GM21390 (cell line): ENCODE measurements at regions not wholly inside any gene's neighbourhood (a gene's known extent, or its start where the extent isn't known, plus 50 kb on each side); places are given as distances from the start of the nearest gene placed in this dataset.

Experiments used
- ATAC-seq: cut with Tn5 transposase; IDR thresholded peaks from one replicate; pipeline ENCODE4 v1.9.1; 2021; ENCODE audit not compliant: unreplicated experiment

- ATAC-seq = no peak
Measured at GRCh38 chr5:2505217-2505616, 246.3 kb downstream of the IRX2 start.

GRCh38 chr5:2502970-2503594 lies 248.4 kb downstream of the IRX2 start:
- no peak for ATAC-seq

GRCh38 chr5:2499917-2500316 lies 251.6 kb downstream of the IRX2 start:
- ATAC-seq = no peak

- ATAC-seq = no peak
Measured at GRCh38 chr5:2496891-2497290, 254.6 kb downstream of the IRX2 start.

- no peak for ATAC-seq
Measured at GRCh38 chr5:2496126-2496525, 255.4 kb downstream of the IRX2 start.

GRCh38 chr5:2493356-2493755 lies 258.1 kb downstream of the IRX2 start:
- no peak for ATAC-seq

GRCh38 chr5:2492476-2492875 lies 259.0 kb downstream of the IRX2 start:
- no peak for ATAC-seq

- ATAC-seq = no peak
Measured at GRCh38 chr5:2491846-2492245, 259.6 kb downstream of the IRX2 start.

- no peak for ATAC-seq
Measured at GRCh38 chr5:2489306-2489705, 262.2 kb downstream of the IRX2 start.

- ATAC-seq = no peak
Measured at GRCh38 chr5:2488593-2488992, 262.9 kb downstream of the IRX2 start.

- ATAC-seq = no peak
Measured at GRCh38 chr5:2487152-2487763, 264.2 kb downstream of the IRX2 start.

- ATAC-seq = no peak
Measured at GRCh38 chr5:2486373-2486772, 265.1 kb downstream of the IRX2 start.

GRCh38 chr5:2482778-2483177 lies 268.7 kb downstream of the IRX2 start:
- no peak for ATAC-seq

GRCh38 chr5:2480871-2481270 lies 270.6 kb downstream of the IRX2 start:
- ATAC-seq = no peak

GRCh38 chr5:2475902-2476301 lies 275.6 kb downstream of the IRX2 start:
- ATAC-seq = no peak

GRCh38 chr5:2472670-2473069 lies 278.8 kb downstream of the IRX2 start:
- ATAC-seq = no peak

GRCh38 chr5:2471152-2471879 lies 280.2 kb downstream of the IRX2 start:
- no peak for ATAC-seq

GRCh38 chr5:2466966-2467365 lies 284.5 kb downstream of the IRX2 start:
- ATAC-seq = no peak

- ATAC-seq = no peak
Measured at GRCh38 chr5:2465383-2465782, 286.1 kb downstream of the IRX2 start.

- no peak for ATAC-seq
Measured at GRCh38 chr5:2464141-2464540, 287.3 kb downstream of the IRX2 start.

GRCh38 chr5:2461701-2462691 lies 289.5 kb downstream of the IRX2 start:
- ATAC-seq = no peak
